GM19372 (cell line): ENCODE measurements at regions not wholly inside any gene's neighbourhood (a gene's known extent, or its start where the extent isn't known, plus 50 kb on each side); places are given as distances from the start of the nearest gene placed in this dataset.

Experiments
- ATAC-seq: cut with Tn5 transposase; IDR thresholded peaks from one replicate; pipeline ENCODE4 v1.9.1; 2021; ENCODE audit warnings: mild to moderate bottlenecking, low read depth, moderate library complexity; ENCODE audit not compliant: unreplicated experiment

GRCh38 chr11:15750535-15751308, 605.6 kb downstream of the SOX6 start:
- ATAC-seq, result no peak

GRCh38 chr11:15754221-15754620, 602.1 kb downstream of the SOX6 start:
- ATAC-seq, result no peak

GRCh38 chr11:15757048-15757698, 599.2 kb downstream of the SOX6 start:
- ATAC-seq, result no peak

GRCh38 chr11:15758857-15759465, 597.4 kb downstream of the SOX6 start:
- no peak for ATAC-seq

GRCh38 chr11:15761235-15761634, 595.1 kb downstream of the SOX6 start:
- no peak for ATAC-seq

GRCh38 chr11:15764326-15764725, 592.0 kb downstream of the SOX6 start:
- ATAC-seq, result no peak

GRCh38 chr11:15764948-15765347, 591.4 kb downstream of the SOX6 start:
- ATAC-seq, result no peak

GRCh38 chr11:15765530-15765929, 590.8 kb downstream of the SOX6 start:
- no peak for ATAC-seq

GRCh38 chr11:15768321-15768720, 588.0 kb downstream of the SOX6 start:
- ATAC-seq, result no peak

GRCh38 chr11:15769203-15769602, 587.1 kb downstream of the SOX6 start:
- ATAC-seq, result no peak

GRCh38 chr11:15770798-15771414, 585.4 kb downstream of the SOX6 start:
- no peak for ATAC-seq

- no peak for ATAC-seq
Measured at GRCh38 chr11:15772547-15772946, 583.8 kb downstream of the SOX6 start.

- no peak for ATAC-seq
Measured at GRCh38 chr11:15772981-15773380, 583.4 kb downstream of the SOX6 start.

GRCh38 chr11:15773476-15774387, 582.6 kb downstream of the SOX6 start:
- no peak for ATAC-seq

GRCh38 chr11:15774388-15774939, 581.9 kb downstream of the SOX6 start:
- no peak for ATAC-seq

GRCh38 chr11:15775015-15775541, 581.3 kb downstream of the SOX6 start:
- ATAC-seq, result no peak

- no peak for ATAC-seq
Measured at GRCh38 chr11:15775797-15776196, 580.5 kb downstream of the SOX6 start.

- ATAC-seq, result no peak
Measured at GRCh38 chr11:15776366-15776765, 580.0 kb downstream of the SOX6 start.

GRCh38 chr11:15779518-15779917, 576.8 kb downstream of the SOX6 start:
- ATAC-seq, result no peak

- ATAC-seq, result no peak
Measured at GRCh38 chr11:15780382-15780781, 576.0 kb downstream of the SOX6 start.
